ENCODE measurements at regions not wholly inside any gene's neighbourhood (a gene's known extent, or its start where the extent isn't known, plus 50 kb on each side); places are given as distances from the start of the nearest gene placed in this dataset.

- Mint-ChIP-seq H3K4me1 (ENCODE audit: insufficient read depth, unreplicated experiment) (peaks cover 9% of the 10 kb centered on the region), H3K36me3 (ENCODE audit: insufficient read depth, unreplicated experiment) (no peaks in the 10 kb centered on the region), H3K27me3 (ENCODE audit: insufficient read depth, unreplicated experiment) (peaks cover 94% of the 10 kb centered on the region), H3K4me3 (ENCODE audit: unreplicated experiment) (no peak overlapping the region), H3K9me3 (ENCODE audit: unreplicated experiment) (no peaks in the 10 kb centered on the region), H3K27ac (ENCODE audit: low read depth, unreplicated experiment) (no peak overlapping the region)
- BruUV-seq (replicated peaks), result no TSS peak
- no peak for TF ChIP-seq CTCF (IDR thresholded peaks at IDR 0.05; ENCODE audit: unreplicated experiment)
- CTCF ChIA-PET, result interaction anchor here (0.6 to 0.7 kb wide), 6 partner anchors 11 to 1588 kb away, joined by 3 to 4 read pairs (median 3); no protein-coding TSS in a partner anchor
- DNase-seq (ENCODE audit: unreplicated experiment), result no peak
- POLR2A ChIA-PET, result no interaction called here
- intact Hi-C loops (cut with micrococcal nuclease), result loop anchor here (5.0 kb wide), 2 partner anchors 115 to 755 kb away; no protein-coding TSS in a partner anchor
Measured at GRCh38 chr7:54662701-54663100, 96.3 kb downstream of the SEC61G start.

- Mint-ChIP-seq H3K4me1 (ENCODE audit: insufficient read depth, unreplicated experiment) (no peaks in the 10 kb centered on the region), H3K27me3 (ENCODE audit: insufficient read depth, unreplicated experiment) (peaks cover 76% of the 10 kb centered on the region), H3K36me3 (ENCODE audit: insufficient read depth, unreplicated experiment) (no peaks in the 10 kb centered on the region), H3K4me3 (ENCODE audit: unreplicated experiment) (no peak overlapping the region), H3K9me3 (ENCODE audit: unreplicated experiment) (no peaks in the 10 kb centered on the region), H3K27ac (ENCODE audit: low read depth, unreplicated experiment) (no peak overlapping the region)
- no peak for DNase-seq (ENCODE audit: unreplicated experiment)
- TF ChIP-seq CTCF (IDR thresholded peaks at IDR 0.05; ENCODE audit: unreplicated experiment), result no peak
- BruUV-seq (replicated peaks), result no TSS peak
- POLR2A ChIA-PET, result no interaction called here
- CTCF ChIA-PET, result interaction anchor here (1.1 kb wide), 1 partner anchor 25 kb away, joined by 3 read pairs; no protein-coding TSS in a partner anchor
- intact Hi-C loops (cut with micrococcal nuclease), result no loop called here
Measured at GRCh38 chr7:54653905-54654304, 105.1 kb downstream of the SEC61G start.

- CTCF ChIA-PET, result interaction anchor here (0.7 kb wide), 1 partner anchor 166 kb away, joined by 4 read pairs; no protein-coding TSS in a partner anchor
- intact Hi-C loops (cut with micrococcal nuclease), result no loop called here
- Mint-ChIP-seq H3K4me1 (ENCODE audit: insufficient read depth, unreplicated experiment) (no peaks in the 10 kb centered on the region), H3K9me3 (ENCODE audit: unreplicated experiment) (no peaks in the 10 kb centered on the region), H3K36me3 (ENCODE audit: insufficient read depth, unreplicated experiment) (no peaks in the 10 kb centered on the region), H3K4me3 (ENCODE audit: unreplicated experiment) (no peak overlapping the region), H3K27ac (ENCODE audit: low read depth, unreplicated experiment) (no peak overlapping the region), H3K27me3 (ENCODE audit: insufficient read depth, unreplicated experiment) (peaks cover 91% of the 10 kb centered on the region)
- TF ChIP-seq CTCF (IDR thresholded peaks at IDR 0.05; ENCODE audit: unreplicated experiment), result no peak
- POLR2A ChIA-PET, result no interaction called here
- no peak for DNase-seq (ENCODE audit: unreplicated experiment)
- BruUV-seq (replicated peaks), result no TSS peak
Measured at GRCh38 chr7:54643064-54643463, 100.9 kb downstream of the VSTM2A start.

GRCh38 chr7:54637712-54638396 lies 95.7 kb downstream of the VSTM2A start:
- Mint-ChIP-seq H3K4me1 (ENCODE audit: insufficient read depth, unreplicated experiment) (no peaks in the 10 kb centered on the region), H3K9me3 (ENCODE audit: unreplicated experiment) (no peaks in the 10 kb centered on the region), H3K27me3 (ENCODE audit: insufficient read depth, unreplicated experiment) (peaks cover 57% of the 10 kb centered on the region), H3K36me3 (ENCODE audit: insufficient read depth, unreplicated experiment) (no peaks in the 10 kb centered on the region), H3K4me3 (ENCODE audit: unreplicated experiment) (no peak overlapping the region), H3K27ac (ENCODE audit: low read depth, unreplicated experiment) (no peak overlapping the region)
- BruUV-seq (replicated peaks), result no TSS peak
- POLR2A ChIA-PET, result interaction anchor here (0.5 to 0.9 kb wide), 2 partner anchors 83 to 1686 kb away, joined by 3 to 4 read pairs; no protein-coding TSS in a partner anchor
- intact Hi-C loops (cut with micrococcal nuclease), result no loop called here
- DNase-seq (ENCODE audit: unreplicated experiment), result no peak
- TF ChIP-seq CTCF (IDR thresholded peaks at IDR 0.05; ENCODE audit: unreplicated experiment), result no peak
- CTCF ChIA-PET, result no interaction called here
